ENCODE measurements at regions not wholly inside any gene's neighbourhood (a gene's known extent, or its start where the extent isn't known, plus 50 kb on each side); places are given as distances from the start of the nearest gene placed in this dataset.

GRCh38 chr6:128713461-128713860 lies 169.5 kb upstream of the LAMA2 start:
- in situ Hi-C loops (cut with HindIII; ENCODE audit: low pct_unique_long_range_greater_than_20kb, low sequenced_read_pairs): no loop called here
- H3K9me3 ChIP-seq (ENCODE audit: control insufficient read depth, insufficient read depth, low read depth, low read length): peaks cover 2% of the 10 kb centered on the region; the same call in 1 of the 2 replicates
- intact Hi-C loops (cut with micrococcal nuclease; ENCODE audit: unreplicated experiment): no loop called here
- H3K27me3 ChIP-seq (ENCODE audit: control insufficient read depth, insufficient read depth, low read length): no peaks in the 10 kb centered on the region
- DNase-seq (ENCODE audit: low read depth, low spot score) (no peak), ATAC-seq (no peak)
- no peaks in the 10 kb centered on the region for H3K4me1 ChIP-seq (ENCODE audit: control insufficient read depth, insufficient read depth, low read length)
- H3K27ac ChIP-seq (ENCODE audit: low read length): no peak overlapping the region
- ChIA-PET POLR2A (interaction anchor here (0.5 kb wide), 1 partner anchor 1257 kb away, joined by 22 read pairs; no protein-coding TSS in a partner anchor), CTCF (no interaction called here)
- TF ChIP-seq POLR2AphosphoS5 (IDR thresholded peaks at IDR 0.05; ENCODE audit: low read depth, low read length) (no peak), SIN3A (IDR thresholded peaks at IDR 0.05; ENCODE audit: borderline replicate concordance, insufficient read depth, low read depth, low read length) (no peak), TCF7L2 (IDR thresholded peaks at IDR 0.05; ENCODE audit: low read depth, low read length) (no peak), REST (IDR thresholded peaks at IDR 0.05; ENCODE audit: insufficient read depth in 1 of 2, low read depth in 2 of 2, low read length in 1 of 2) (no peak), CTCF (IDR thresholded peaks at IDR 0.05) (no peak)
- no TSS peak for BruUV-seq (replicated peaks)
- no peak overlapping the region for H3K4me3 ChIP-seq (ENCODE audit: low read depth in 2 of 2, low read length in 2 of 2)
- no peaks in the 10 kb centered on the region for H3K36me3 ChIP-seq (ENCODE audit: control insufficient read depth, insufficient read depth, low read length)

GRCh38 chr6:128712898-128713297 lies 170.0 kb upstream of the LAMA2 start:
- POLR2A ChIA-PET: no interaction called here
- no peak for DNase-seq (ENCODE audit: low read depth, low spot score)
- H3K36me3 ChIP-seq (ENCODE audit: control insufficient read depth, insufficient read depth, low read length): no peaks in the 10 kb centered on the region
- ATAC-seq: no peak
- CTCF ChIA-PET: no interaction called here
- H3K4me3 ChIP-seq (ENCODE audit: low read depth in 2 of 2, low read length in 2 of 2): no peak overlapping the region
- TF ChIP-seq CTCF (IDR thresholded peaks at IDR 0.05) (no peak), REST (IDR thresholded peaks at IDR 0.05; ENCODE audit: insufficient read depth in 1 of 2, low read depth in 2 of 2, low read length in 1 of 2) (no peak), POLR2AphosphoS5 (IDR thresholded peaks at IDR 0.05; ENCODE audit: low read depth, low read length) (no peak), TCF7L2 (IDR thresholded peaks at IDR 0.05; ENCODE audit: low read depth, low read length) (no peak), SIN3A (IDR thresholded peaks at IDR 0.05; ENCODE audit: borderline replicate concordance, insufficient read depth, low read depth, low read length) (no peak)
- in situ Hi-C loops (cut with HindIII; ENCODE audit: low pct_unique_long_range_greater_than_20kb, low sequenced_read_pairs) (no loop called here), intact Hi-C loops (cut with micrococcal nuclease; ENCODE audit: unreplicated experiment) (no loop called here)
- H3K9me3 ChIP-seq (ENCODE audit: control insufficient read depth, insufficient read depth, low read depth, low read length): peaks cover 2% of the 10 kb centered on the region; the same call in 1 of the 2 replicates
- BruUV-seq (replicated peaks): no TSS peak
- no peak overlapping the region for H3K27ac ChIP-seq (ENCODE audit: low read length)
- H3K27me3 ChIP-seq (ENCODE audit: control insufficient read depth, insufficient read depth, low read length): no peaks in the 10 kb centered on the region
- H3K4me1 ChIP-seq (ENCODE audit: control insufficient read depth, insufficient read depth, low read length): no peaks in the 10 kb centered on the region

Measured in Panc1 (cell line).